NOMO-1 (cell line): ENCODE measurements at regions not wholly inside any gene's neighbourhood (a gene's known extent, or its start where the extent isn't known, plus 50 kb on each side); places are given as distances from the start of the nearest gene placed in this dataset.

Experiments
- DNase-seq, 2 experiments: peaks; one replicate each; lab custom pipeline; 2025; ENCODE audit not compliant: unreplicated experiment in 2 of 2; lab: John Stamatoyannopoulos, UW

DNA sequence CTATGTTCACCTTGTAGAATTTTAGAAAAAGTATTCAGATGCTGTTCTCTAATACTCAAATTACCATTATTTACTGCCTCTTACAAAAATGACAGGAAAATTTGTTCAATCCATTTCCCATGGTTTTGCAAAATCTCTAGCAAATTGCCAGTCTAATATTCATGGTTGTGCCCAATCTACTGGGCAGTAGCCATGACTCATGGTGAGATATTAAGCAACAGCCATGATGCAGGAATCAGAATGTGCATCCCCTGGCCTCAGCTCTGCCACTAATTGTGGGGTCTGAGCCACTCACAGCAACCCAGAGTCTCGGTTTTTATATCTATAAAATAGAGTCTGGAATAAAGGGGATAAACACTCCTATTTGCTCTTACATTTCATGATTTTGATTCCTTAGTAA is 353.6 kb downstream of the DEPDC1B start:
- peak; percentile 16 to 25 for DNase-seq

DNA sequence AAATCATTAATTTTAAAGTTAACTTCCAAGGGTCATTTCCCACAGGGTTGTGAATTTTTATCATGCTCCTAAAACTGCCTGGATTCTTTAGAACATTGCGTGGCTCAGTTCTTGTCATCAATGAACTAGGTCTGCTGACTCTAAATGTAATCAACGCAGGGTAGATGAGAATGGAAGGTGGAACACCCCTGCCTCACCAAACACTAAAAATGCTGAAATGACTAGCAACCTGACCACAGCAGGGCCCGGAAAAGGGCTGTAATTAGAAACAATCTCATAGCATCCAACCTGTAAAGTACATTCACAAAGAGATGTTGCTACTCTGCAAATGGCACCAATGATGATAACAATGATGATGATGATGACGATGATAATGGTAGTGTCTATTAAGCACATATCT is 356.9 kb downstream of the DEPDC1B start:
- DNase-seq, result no peak

DNA sequence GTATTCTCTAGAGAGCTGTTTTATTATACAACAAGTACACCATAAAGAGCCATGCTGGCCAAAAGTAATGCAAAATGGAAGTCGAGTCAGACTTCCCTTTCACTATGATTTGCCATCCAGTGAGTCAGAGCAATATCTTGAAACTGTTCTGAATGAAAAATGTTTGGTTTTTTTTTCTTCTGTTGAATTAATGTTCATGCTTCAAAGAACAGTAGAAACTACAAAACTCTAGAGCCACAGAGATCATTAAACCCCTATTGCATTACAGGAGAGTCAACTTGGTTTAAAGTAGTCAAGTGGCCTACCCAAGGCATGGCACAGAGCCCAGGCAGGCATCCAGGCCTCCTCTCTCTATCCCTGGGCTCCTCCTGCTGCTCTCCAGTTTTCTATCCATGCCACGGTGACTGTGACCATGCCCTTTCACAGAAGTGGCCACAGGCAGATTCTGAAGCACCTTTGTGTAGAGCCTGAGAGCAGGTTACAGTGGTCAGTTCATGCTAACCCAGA is 358.9 kb downstream of the DEPDC1B start:
- DNase-seq, result no peak

DNA sequence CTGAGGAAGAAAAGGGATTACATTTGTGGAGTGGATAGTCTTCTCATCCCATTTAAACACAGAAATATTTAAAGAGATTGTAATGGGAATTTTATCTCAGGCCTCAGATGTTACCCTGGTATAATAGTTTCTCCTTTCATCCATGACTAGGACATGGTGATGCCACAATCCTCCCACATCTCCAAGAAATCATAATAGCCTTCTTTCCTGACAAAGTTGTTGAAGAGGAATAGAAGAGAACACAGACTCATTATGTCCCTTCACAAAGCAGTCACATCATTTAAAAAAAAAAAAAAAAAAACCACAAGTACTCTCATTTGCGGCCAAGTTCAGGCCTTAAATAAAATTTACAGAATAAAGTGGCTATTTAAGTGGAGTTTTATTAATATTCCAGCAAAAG is 359.6 kb downstream of the DEPDC1B start:
- no peak for DNase-seq

DNA sequence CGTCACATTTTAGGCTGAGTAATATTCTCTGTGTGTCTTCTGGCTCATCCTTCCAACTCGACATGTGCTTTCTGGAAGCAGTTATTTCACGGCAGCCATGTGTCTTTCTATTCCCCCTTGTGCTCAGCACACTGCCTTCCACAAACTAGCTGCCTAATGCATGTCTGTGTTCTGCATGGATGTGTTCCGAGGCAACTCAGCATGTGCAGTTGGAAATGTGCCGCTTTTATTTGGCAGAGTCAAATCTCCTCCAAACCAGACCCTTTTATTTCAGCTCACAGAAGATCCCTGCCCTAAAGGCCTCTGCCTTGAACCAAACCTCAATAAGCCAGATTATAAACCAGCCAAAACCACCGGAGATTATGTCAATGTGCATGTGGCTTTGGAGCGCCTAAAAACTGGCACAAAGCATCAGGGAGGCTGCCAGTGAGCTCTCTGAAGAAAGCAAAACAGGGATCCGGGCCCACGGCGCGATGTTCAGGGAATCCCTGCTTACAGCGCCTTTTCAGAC is 360.2 kb downstream of the DEPDC1B start:
- no peak for DNase-seq

DNA sequence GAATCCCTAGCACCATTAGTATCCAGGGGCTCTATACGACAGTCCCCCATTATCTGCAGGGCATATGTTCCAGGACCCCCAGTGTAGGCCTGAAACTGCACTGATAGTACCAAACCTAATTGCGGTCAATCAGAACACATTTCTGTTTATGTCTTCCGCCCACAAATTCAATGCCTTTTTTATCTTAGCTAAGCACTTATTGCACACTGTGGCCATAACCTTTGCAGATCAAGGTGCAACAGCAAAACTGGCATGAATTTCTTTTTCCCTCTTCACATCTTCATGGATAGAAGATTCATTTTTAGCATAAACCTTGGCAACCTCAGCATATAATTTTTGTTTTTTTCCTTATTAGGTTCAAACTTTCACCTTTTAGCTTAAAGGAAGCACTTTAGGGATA is 361.1 kb downstream of the DEPDC1B start:
- no peak for DNase-seq

DNA sequence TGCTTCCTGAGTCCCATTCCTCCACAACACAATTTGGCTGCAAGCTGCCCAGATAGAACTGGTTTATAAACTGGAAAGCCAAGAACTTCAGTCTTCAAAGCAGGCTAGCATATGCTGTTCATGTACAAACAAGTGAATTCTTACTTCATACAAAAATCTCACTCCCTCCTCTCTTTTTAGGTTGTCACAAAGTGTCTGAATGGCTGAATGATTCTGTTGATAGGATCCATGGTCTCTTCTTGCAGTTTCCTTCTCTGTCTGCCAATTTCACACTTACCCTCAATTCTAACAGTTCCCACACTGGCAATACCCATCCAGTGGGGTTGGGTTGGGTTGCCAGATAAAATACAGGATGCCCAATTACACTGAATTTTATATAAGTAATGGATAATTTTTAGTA is 363.5 kb downstream of the DEPDC1B start:
- DNase-seq, result no peak

DNA sequence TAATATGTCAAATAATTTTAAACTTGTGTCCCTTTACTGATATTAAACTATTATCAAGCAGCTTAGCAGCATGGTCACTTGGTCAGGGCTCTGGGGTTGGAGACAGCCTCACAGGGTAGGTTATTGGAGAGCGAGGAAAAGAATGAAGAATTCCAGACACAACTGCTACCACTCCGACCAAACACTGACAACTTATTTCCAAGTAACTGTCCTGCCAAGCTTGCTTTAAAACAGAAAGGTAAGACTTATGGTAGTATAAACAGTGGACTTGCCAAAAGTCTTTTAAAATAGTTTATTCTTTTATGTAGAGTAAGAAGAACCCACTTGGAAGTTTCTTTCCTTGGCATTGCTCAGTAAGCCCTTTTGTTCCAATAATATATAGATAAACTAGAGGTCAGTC is 364.1 kb downstream of the DEPDC1B start:
- DNase-seq, result no peak

DNA sequence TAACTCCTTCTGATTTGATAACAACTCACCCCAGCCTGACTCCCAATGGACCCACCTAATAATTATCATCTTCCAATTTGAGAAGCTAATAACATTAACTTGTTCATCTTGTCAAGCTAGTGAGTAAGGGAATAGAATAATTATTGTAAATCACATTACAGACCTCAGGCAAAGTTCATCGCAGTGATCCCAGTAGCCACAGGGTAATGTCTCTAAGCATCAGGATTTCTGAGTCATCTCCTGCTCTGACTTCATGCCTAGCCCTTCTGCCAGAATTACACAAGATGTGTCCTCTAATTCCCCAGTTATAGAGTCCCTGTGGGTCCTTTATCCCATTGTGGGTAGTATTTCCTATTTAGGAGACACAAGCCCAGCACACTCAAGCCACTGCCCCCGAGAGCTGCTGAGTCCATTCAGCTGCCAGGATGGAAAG is 365.7 kb downstream of the DEPDC1B start:
- DNase-seq, result no peak

DNA sequence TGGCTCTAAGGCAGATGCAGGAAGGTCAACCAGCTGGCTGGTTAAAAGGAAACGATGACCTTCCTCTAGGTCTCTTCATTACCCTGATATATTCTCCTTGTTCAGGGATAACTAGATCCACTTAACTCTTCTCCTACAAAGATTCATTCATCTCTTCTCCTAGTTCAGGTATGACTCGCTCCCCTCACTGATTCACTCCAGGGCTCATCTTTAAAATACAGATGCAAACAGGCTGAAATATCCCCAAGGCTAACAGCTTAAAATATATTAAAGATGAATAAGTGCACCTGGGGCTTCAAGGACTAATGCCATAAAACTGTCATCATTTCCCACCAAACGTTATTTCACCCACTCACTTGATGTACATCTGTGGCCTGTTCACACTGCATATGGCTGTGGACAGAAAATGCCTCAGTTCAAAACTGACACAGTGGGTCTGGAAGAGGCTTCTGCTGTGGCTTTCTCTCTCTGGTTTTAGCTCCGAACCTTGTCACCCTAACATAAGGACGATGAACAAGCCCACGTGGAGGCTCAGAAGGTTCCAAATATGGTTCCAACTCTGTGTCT is 366.9 kb downstream of the DEPDC1B start:
- no peak for DNase-seq

DNA sequence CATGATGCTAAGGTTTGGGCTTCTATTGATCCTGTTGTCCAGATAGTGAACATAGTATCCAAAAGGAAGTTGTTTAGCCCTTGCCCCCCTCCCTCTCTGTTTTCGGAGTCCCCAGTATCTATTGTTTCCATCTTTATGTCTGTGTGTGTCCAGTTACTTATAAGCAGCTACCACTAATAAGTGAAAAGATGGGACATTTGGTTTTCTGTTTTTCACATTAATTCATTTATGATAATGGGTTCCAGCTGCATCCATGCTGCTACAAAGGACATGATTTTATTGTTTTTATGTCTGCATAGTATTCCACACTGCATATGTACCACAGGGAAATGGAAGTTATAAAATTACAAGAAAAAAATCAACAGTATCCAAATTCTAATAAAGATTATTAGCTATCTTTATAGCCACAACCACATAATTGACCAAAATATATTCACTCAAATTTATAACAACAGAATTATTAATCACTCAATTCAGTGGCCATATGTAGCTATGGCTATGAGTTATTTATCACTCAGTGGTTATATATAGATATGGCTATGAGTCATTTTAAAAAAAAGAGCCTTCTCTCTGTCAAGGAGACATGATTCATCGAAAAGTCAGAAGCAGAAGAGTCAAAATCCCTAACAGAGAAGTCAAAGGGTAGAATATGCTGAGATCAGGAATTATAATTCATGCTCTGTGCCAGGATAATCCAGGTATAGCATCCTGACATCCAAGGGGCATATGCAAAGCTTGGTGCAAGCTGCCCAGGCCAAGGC is 367.5 kb downstream of the DEPDC1B start:
- peak in 1 of 2 experiments; percentile 36 for DNase-seq

DNA sequence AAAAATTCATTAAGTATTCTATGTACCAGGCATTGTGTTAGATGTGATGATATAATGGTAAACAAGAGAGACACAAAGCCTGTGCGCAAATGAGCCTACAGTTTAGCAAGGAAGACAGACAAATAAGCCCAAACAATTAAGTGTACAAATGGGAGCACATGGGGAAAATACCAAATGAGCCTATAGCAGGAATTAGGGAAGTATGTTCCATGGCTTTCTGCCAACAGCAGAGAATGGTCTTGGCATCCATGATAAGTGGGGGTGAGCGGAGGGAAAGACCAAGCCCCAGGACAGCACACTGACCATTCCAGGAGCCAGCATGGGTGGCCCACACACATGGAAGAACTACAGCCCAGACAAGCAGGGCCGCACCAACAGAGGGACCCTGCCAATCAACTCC is 369.7 kb downstream of the DEPDC1B start:
- no peak for DNase-seq

DNA sequence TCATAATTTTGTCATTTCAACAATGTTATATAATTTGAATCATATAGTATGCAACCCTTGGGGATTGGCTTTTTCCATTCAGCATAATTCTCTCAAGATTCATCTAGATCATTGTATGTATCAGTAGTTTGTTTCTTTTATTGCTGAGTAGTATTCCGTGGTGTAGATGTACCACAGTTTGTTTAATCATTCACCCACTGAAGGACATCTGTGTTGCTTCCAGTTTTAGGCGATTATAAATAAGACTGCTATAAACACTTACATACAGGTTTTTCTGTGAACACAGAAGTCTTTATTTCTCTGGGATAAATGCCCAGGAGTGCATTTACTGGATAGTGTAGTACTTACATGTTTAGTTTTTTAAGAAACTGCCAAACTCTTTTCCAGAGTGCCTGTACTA is 374.1 kb downstream of the DEPDC1B start:
- DNase-seq, result no peak

DNA sequence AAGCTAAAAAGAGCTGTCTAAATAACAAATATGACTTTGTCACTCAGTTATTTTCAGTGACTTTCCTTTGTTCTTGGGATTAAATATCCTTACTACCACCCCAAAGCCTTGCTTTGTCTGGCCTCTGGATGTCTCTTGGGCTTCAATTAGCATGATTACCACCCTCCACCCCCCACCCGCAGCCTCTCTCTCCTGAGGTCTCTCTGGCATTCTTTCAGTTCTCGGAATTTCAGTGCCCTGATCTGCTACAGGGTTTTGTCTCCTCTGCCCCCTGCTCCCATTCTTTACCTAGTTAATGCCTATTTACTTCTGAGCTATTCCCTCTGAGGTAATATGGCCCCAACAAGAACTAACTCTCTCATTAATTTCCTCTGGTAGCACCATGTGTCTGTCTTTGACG is 376.4 kb downstream of the DEPDC1B start:
- DNase-seq, result no peak

DNA sequence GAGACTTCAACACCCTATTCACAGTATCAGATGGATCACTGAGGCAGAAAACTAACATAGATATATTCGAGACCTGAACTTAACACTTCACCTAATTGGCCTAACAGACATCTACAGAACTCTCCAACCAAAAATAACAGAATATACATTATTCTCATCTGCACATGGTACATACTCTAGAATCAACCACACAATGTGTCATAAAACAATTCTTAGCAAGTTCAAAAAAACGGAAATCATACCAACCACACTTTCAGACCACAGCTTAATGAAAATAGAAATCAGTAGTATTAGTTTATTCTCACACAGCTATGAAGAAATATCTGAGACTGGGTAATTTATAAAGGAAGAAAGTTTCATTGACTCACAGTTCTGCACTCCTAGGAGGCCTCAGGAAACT is 387.9 kb downstream of the DEPDC1B start:
- no peak for DNase-seq

DNA sequence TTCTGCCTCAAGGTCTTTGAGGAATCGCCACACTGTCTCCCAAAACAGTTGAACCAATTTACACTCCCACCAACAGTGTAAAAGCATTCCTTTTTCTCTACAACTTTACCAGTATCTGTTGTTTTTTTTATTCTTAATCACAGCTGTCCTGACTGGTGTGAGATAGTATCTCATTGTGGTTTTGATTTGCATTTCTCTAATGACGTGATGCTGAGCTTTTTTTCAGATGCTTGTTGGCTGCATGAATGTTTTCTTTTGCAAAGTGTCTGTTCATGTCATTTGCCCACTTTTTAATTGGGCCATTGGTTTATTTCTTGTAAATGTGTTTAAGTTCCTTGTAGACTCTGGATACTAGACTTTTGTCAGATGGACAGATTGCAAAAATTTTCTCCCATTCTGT is 400.0 kb downstream of the DEPDC1B start:
- DNase-seq, result no peak

DNA sequence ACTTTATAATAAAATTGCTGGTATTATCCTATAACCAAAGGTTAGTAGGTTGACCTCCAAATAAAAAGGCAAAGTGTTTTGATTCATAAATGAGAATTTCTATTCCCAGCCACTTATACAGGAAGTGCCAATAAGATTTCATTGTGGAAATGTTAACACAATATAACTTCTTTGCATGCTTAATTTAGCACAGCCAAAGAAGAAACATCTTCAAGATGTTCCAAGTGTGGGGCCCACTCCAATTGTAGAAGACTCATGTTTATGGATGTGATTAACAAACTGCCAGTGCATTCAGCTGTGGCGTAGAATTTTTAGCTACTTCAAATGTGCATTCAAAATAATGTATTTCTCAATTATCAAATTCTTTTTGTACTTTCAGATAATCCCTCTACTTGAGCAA is 402.3 kb downstream of the DEPDC1B start:
- DNase-seq, result no peak

DNA sequence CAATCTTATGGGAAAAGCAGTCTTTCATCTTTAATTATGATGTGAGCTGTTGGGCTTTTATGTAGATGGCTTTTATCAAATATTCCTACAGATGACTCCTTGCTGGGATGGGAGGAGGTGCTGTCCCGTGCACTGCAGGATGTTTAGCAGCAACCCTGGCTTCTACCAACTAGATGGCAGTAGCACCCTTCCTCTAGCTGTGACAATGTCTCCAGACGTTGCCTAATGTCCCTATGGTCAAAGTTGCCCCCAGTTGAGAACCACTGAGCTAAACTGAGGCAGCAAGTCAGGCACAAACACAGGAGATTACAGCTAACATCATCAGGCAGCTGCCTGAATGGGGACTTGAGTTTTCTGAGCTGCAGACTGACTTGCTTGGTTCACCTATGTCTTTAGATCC is 401.9 kb upstream of the PDE4D start:
- DNase-seq, result no peak

DNA sequence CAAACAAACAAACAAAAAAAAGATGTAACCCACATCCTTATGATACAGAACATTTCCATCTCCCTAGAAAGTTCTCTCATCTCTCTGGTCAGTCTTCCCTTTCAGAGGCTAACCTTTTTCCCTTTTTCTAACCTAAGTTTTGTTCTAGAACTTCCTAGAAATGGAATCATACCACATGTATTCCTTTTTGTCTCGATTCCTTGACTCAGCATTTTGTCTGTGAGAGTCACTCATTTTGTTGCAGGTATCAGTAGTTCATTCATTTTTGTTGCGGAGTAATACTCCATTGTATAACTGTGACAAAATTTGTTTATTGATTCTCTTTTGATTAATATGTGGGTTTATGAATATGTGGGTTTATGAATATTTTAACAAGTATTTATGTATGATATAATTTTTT is 400.0 kb upstream of the PDE4D start:
- DNase-seq, result no peak

DNA sequence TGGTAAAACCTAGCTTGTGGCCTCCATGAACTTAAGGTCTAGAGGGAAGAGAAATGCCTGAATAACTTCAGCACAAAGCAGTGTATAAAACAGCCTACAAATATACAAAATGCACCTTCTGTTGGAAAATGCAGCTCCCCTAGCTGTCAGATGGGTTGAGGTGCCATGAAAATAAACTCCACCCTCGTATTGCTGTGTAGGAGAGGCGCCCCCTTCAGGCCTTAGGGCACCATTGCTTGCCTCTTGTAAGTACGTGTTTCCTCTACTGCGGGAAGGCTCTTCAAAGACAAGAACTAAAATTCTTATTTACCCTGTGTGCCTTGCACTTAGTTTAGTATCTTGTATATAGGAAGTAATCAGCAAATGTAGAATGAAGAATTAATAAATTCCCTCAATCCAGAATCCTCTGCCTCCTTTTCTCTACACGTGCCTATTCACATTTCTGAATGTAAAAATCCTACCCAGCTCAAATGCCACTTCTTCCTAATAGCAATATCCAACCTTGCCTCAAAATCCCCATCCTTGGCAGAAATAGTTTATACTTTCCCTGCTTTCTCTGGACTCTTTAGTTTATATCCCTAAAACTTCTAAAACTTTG is 393.7 kb upstream of the PDE4D start:
- DNase-seq, result peak; percentile 92 to 95

DNA sequence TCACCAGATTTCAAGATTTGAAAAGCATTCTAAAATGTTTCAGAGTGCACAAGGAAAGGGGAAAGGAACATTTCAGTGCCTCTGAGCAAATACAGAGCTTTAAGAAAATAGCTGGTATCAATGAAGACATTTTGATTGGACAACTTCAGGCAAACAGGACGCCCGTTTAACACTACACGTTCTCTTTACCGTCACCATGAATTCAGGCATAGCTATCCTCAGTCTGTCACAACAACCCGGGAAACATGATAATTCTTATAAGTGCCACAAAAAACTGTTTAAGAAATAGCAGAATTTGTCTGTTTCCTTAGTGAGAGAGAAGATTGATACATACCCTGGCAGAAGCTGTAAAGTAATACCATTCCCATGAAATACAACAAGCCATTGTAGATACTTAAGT is 392.4 kb upstream of the PDE4D start:
- peak in 1 of 2 experiments; percentile 33 for DNase-seq

DNA sequence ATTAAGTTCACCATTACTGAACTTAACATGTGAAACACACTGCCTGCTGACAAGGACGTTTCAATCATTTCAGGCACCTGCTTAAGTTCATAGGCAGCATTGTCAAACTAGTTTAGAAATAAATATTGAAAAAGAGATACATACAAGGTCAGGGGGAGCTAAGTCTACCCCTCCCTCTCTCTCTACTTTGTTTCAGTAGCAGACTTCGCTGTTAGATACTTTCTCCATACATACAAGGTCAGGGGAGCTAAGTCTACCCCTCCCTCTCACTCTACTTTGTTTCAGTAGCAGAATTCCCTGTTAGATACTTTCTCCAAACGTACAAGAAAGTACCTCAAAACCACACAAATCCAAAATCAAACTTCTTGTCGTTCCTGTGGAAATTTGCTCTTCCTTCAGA is 387.4 kb upstream of the PDE4D start:
- no peak for DNase-seq
